ENCODE measurements at regions not wholly inside any gene's neighbourhood (a gene's known extent, or its start where the extent isn't known, plus 50 kb on each side); places are given as distances from the start of the nearest gene placed in this dataset.

GRCh38 chr1:178036090-178036489, 57.8 kb upstream of the RASAL2 start:
- Histone ChIP-seq H3K27me3 (ENCODE audit: control insufficient read depth, extremely low read depth, insufficient read depth, low read length) (no peaks in the 10 kb centered on the region), H3K4me1 (ENCODE audit: control insufficient read depth, extremely low read depth, insufficient read depth, low read length) (peaks cover 2% of the 10 kb centered on the region), H3K9me1 (ENCODE audit: control insufficient read depth, extremely low read depth, insufficient read depth, low read length) (no peaks in the 10 kb centered on the region), H3K36me3 (ENCODE audit: control insufficient read depth in 2 of 2, extremely low read depth in 1 of 2, insufficient read depth in 2 of 2, low read length in 2 of 2) (no peaks in the 10 kb centered on the region), H3K27ac (ENCODE audit: control insufficient read depth, insufficient read depth, low read length) (no peak overlapping the region), H3K9ac (ENCODE audit: control insufficient read depth, extremely low read depth, insufficient read depth, low read length) (no peak overlapping the region), H3K4me2 (ENCODE audit: control insufficient read depth, extremely low read depth, insufficient read depth, low read depth, low read length) (no peak overlapping the region), H4K20me1 (ENCODE audit: control insufficient read depth, extremely low read depth, insufficient read depth, low read length) (no peaks in the 10 kb centered on the region), H3K9me3 (ENCODE audit: control insufficient read depth, low read depth, low read length) (no peaks in the 10 kb centered on the region), H2AFZ (ENCODE audit: control insufficient read depth, low read length) (no peak overlapping the region), H3K4me3 (ENCODE audit: control insufficient read depth in 2 of 3, extremely low read depth in 1 of 3, insufficient read depth in 2 of 3, low read depth in 1 of 3, low read length in 3 of 3) (no peak overlapping the region), H3K79me2 (ENCODE audit: control insufficient read depth, insufficient read depth, low read length) (no peaks in the 10 kb centered on the region)
- DNase-seq (ENCODE audit: low read depth, low spot score) (no peak), FAIRE-seq (no peak)
- TF ChIP-seq EZH2 (IDR thresholded peaks at IDR 0.05; ENCODE audit: low read length) (no peak), CTCF (optimal IDR thresholded peaks at IDR 0.05 in 1 of 3, IDR thresholded peaks at IDR 0.05 in 1 of 3, conservative IDR thresholded peaks at IDR 0.05 in 1 of 3; ENCODE audit: extremely low read depth in 1 of 3, insufficient read depth in 2 of 3, low read length in 3 of 3) (no peak)
- dilution Hi-C loops (cut with MboI; ENCODE audit: extremely low pct_ligation_motif_present, low sequenced_read_pairs) = no loop called here

- H3K9me1 ChIP-seq (ENCODE audit: control insufficient read depth, extremely low read depth, insufficient read depth, low read length) = no peaks in the 10 kb centered on the region
- peak overlapping the region; percentile 70 for H3K9ac ChIP-seq (ENCODE audit: control insufficient read depth, extremely low read depth, insufficient read depth, low read length)
- peak; percentile 47 to 71 (median 54) for TF ChIP-seq CTCF (optimal IDR thresholded peaks at IDR 0.05 in 1 of 3, IDR thresholded peaks at IDR 0.05 in 1 of 3, conservative IDR thresholded peaks at IDR 0.05 in 1 of 3; ENCODE audit: extremely low read depth in 1 of 3, insufficient read depth in 2 of 3, low read length in 3 of 3)
- no peak for TF ChIP-seq EZH2 (IDR thresholded peaks at IDR 0.05; ENCODE audit: low read length)
- no peaks in the 10 kb centered on the region for H3K36me3 ChIP-seq (ENCODE audit: control insufficient read depth in 2 of 2, extremely low read depth in 1 of 2, insufficient read depth in 2 of 2, low read length in 2 of 2)
- DNase-seq (ENCODE audit: low read depth, low spot score) (no peak), FAIRE-seq (no peak)
- H3K9me3 ChIP-seq (ENCODE audit: control insufficient read depth, low read depth, low read length) = no peaks in the 10 kb centered on the region
- no peak overlapping the region for H3K27ac ChIP-seq (ENCODE audit: control insufficient read depth, insufficient read depth, low read length)
- H3K27me3 ChIP-seq (ENCODE audit: control insufficient read depth, extremely low read depth, insufficient read depth, low read length) = no peaks in the 10 kb centered on the region
- H3K4me2 ChIP-seq (ENCODE audit: control insufficient read depth, extremely low read depth, insufficient read depth, low read depth, low read length) = peak overlapping the region; percentile 83
- H3K79me2 ChIP-seq (ENCODE audit: control insufficient read depth, insufficient read depth, low read length) = no peaks in the 10 kb centered on the region
- no peaks in the 10 kb centered on the region for H4K20me1 ChIP-seq (ENCODE audit: control insufficient read depth, extremely low read depth, insufficient read depth, low read length)
- dilution Hi-C loops (cut with MboI; ENCODE audit: extremely low pct_ligation_motif_present, low sequenced_read_pairs) = no loop called here
- H2AFZ ChIP-seq (ENCODE audit: control insufficient read depth, low read length) = peak overlapping the region; percentile 88
- H3K4me3 ChIP-seq (ENCODE audit: control insufficient read depth in 2 of 3, extremely low read depth in 1 of 3, insufficient read depth in 2 of 3, low read depth in 1 of 3, low read length in 3 of 3) = peak overlapping the region; percentile 55 to 68 (median 57)
- peaks cover 2% of the 10 kb centered on the region for H3K4me1 ChIP-seq (ENCODE audit: control insufficient read depth, extremely low read depth, insufficient read depth, low read length)
Observed at GRCh38 chr1:178037510-178038253, 56.2 kb upstream of the RASAL2 start.

Measured in keratinocyte (primary cell).